GM23248 (cell line): ENCODE measurements at regions not wholly inside any gene's neighbourhood (a gene's known extent, or its start where the extent isn't known, plus 50 kb on each side); places are given as distances from the start of the nearest gene placed in this dataset.

Source experiments
- EZH2 ChIP-seq: fragments of 200-600 bp; sonication (generic); IDR thresholded peaks from 2 replicates; pipeline ENCODE4 v1.6.1; 2018; ENCODE audit warnings: antibody characterized with exemption, mild to moderate bottlenecking; ENCODE audit not compliant: insufficient read depth, poor library complexity, severe bottlenecking
- EZH2phosphoT487 ChIP-seq: fragments of 200-600 bp; sonication (generic); IDR thresholded peaks from 2 replicates; pipeline ENCODE4 v1.6.1; 2018; ENCODE audit warnings: antibody characterized with exemption, moderate library complexity, mild to moderate bottlenecking, low read depth; ENCODE audit not compliant: insufficient read depth

DNA sequence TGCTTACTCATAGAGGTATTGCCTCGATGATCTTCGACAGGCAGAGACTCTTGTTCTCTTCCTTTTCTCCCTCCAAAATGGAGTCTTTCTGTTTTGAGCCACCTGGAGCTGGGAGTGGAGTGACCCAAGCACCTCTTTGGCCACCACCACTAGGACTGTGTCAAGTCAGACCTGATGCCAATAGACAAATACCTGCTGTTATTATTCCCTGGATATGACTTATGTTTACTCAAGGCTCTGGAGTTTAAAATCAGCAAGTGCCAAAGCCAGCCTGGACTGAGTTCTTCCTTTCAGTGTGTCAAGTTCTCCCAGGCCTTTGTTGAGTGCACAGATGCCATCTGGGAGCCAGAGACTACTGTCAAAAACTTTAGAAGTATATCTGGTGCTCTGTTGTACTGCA, 130.2 kb upstream of the SLC6A14 start:
- TF ChIP-seq EZH2, result no peak
- no peak for TF ChIP-seq EZH2phosphoT487
